Fibroblast of lung (primary cell): ENCODE measurements at regions not wholly inside any gene's neighbourhood (a gene's known extent, or its start where the extent isn't known, plus 50 kb on each side); places are given as distances from the start of the nearest gene placed in this dataset.

Experiments
- EZH2 ChIP-seq: IDR thresholded peaks from 2 replicates; pipeline ENCODE4 v1.5.1; 2012; ENCODE audit warnings: low read length, control low read depth, mild to moderate bottlenecking; ENCODE audit errors: missing control alignments
- TF ChIP-seq, protein P1 (sequence below), 2 donors: IDR thresholded peaks in 1 of 2; conservative IDR thresholded peaks in 1 of 2; 1 replicate in 1 of 2; 2 replicates in 1 of 2; pipeline ENCODE4 v1.5.1; 2011 to 2012; ENCODE audit warnings: low read length in 2 of 2, control low read depth in 1 of 2, inconsistent platforms in 1 of 2, low read depth in 1 of 2, mild to moderate bottlenecking in 1 of 2

DNA sequence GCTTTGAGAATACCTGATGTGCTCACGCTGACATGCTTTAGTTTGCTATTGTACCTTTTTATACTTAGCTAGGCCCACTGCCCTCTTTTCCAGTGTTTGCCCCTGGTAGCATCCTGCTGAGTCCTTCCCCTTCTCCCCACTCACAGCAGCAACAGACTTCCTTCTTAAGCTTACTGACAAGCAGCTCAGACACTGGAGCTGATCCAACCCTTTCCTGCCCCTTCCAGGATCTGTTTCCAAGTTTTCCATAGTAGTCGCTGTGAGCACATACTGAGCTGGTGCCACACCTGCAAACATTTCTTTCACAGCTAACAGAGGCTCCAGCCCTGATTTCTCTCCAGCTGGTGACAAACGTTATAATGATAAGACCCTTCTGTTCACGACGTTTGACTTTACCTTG is 991.4 kb upstream of the CELF4 start:
- TF ChIP-seq, protein P1, sequence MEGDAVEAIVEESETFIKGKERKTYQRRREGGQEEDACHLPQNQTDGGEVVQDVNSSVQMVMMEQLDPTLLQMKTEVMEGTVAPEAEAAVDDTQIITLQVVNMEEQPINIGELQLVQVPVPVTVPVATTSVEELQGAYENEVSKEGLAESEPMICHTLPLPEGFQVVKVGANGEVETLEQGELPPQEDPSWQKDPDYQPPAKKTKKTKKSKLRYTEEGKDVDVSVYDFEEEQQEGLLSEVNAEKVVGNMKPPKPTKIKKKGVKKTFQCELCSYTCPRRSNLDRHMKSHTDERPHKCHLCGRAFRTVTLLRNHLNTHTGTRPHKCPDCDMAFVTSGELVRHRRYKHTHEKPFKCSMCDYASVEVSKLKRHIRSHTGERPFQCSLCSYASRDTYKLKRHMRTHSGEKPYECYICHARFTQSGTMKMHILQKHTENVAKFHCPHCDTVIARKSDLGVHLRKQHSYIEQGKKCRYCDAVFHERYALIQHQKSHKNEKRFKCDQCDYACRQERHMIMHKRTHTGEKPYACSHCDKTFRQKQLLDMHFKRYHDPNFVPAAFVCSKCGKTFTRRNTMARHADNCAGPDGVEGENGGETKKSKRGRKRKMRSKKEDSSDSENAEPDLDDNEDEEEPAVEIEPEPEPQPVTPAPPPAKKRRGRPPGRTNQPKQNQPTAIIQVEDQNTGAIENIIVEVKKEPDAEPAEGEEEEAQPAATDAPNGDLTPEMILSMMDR (conservative IDR thresholded peaks at IDR 0.05 in 1 of 2, IDR thresholded peaks at IDR 0.05 in 1 of 2; ENCODE audit: low read depth in 1 of 2, low read length in 2 of 2): no peak
- no peak for TF ChIP-seq EZH2
